GM18870 (cell line): ENCODE measurements at regions not wholly inside any gene's neighbourhood (a gene's known extent, or its start where the extent isn't known, plus 50 kb on each side); places are given as distances from the start of the nearest gene placed in this dataset.

Source experiments
- ATAC-seq: cut with Tn5 transposase; IDR thresholded peaks from one replicate; pipeline ENCODE4 v1.9.1; 2021; ENCODE audit warnings: moderate library complexity; ENCODE audit not compliant: unreplicated experiment

DNA sequence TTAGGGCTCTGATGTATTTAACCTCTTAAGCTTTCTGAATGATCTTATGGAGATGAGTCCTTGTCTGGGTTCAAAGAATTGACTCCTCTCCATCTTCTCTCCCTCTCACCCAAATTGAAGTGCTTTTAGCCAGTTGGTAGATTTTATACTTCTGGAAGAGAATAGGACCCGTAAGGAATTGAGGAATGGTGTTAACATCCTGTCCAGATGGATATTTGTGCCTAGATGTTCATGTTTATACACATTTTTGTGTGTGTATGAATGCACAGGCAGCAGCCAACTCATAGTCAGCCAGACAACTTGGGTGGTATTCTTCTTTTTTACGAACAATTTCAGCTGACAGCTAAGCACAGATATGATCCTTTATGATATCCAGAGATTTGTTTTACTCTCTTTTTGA lies 449.6 kb upstream of the RGS6 start:
- ATAC-seq: no peak

DNA sequence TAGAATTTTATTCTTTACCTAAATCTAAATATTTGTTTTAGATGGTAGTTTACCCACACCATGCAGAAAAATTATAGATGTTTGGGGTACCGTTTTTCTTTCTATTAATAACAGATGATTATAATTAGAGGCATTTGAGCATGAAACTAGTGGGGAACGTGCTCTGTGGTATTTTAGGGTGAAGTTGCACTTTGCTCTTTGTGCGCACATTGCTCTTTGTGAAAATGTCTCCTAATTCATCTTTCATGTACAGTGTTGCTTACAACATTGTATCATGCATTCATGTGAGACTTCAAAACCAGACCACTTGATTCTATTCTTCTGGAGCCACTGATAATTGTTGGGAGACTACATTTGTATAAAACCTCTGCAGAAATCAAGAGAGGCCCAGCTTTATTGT lies 449.1 kb upstream of the RGS6 start:
- no peak for ATAC-seq

DNA sequence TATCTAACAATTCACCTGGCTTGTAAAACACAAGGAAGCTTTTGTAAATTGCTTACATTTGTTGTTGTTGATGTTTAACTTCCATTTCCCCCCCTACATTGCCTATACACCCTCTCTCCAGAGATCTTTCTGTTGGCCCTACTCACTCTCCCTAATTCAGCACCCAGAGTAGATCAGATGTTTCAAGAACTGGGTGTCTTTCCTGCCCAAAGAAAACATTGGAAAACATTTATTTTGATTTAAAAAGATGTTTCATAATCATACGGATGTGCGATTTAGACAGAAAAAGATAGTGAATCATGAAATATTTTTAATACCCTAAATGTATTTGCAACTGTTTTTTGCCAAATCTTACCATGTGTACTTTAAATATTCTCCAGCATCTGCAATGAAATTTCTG lies 446.4 kb upstream of the RGS6 start:
- ATAC-seq: no peak

DNA sequence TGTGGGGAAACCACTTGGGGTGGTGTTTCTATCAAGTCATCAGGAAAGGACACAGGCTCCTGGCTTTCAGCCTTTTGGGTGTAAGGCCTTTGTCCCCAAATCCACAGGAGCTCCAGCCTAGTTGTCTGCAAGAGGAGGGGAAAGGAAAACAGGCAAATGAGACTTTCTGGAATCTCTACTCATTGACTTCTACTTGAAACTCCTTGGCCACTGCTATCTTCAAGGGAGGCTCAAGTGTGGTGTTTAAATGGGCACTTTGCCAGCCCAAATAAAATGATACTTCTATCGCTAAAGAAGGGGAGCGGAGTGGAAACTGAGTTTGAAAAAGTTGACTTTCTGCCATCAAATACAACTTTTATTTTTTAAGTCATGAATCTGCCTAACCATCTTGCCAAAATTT lies 445.9 kb upstream of the RGS6 start:
- no peak for ATAC-seq

DNA sequence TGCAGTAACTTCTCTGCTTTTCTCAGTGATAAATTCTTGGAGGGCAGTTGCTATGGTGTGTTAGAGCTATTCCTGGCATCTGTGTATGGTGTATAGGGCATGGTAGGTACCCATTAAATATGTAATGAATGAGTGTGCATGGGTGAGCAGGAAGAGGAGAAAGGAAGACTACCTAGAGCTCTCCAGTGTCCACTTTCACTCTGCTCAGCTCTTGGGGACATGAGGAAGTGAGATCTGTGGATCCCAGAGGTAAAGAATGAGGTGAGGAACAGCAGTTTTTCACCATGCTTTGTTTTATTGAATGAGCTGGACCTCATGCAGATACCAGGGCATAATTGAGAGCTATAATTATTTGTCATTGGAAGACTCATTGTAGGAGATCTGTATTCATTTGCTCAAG lies 444.8 kb upstream of the RGS6 start:
- no peak for ATAC-seq

DNA sequence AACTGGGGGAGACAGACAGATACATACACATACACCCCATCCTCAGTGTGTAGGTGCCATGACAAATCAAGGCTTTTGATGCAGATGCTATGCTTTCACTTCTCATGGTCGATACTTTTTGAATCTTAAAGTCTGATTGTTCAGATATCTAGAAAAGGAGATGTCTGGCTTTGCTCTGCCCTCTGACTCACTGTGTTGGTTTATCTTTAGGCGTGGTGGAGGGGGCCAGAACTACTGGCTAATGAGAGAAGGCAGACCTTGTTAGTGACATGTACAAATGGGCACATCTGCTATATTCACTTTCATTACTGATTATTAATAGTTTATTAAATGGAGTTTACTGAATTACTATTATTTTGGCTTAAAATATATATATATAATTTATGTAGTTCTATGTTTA lies 444.3 kb upstream of the RGS6 start:
- ATAC-seq: no peak

DNA sequence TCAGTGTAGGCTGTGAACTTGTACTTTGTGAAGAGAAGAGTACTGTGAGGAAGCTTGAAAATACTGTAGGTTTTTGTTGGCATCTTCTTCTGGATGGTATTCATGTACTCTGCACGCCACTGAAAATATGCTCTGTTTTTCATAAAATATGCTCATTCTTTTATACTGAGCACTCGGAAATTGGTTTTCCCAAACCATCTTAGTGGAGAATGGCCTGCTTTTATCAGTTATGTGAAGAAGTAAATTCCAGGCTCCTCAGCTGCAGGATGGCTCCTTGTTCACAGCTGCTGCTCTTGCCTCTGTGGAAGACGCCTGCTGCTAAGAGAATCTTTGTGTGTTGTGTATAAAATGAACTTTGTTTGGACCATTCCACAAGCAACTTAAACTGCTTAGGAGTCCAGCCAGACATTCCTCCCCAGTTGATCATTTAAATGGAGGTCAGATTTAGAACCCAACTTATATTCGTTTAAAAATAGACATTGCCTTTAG lies 443.5 kb upstream of the RGS6 start:
- no peak for ATAC-seq

DNA sequence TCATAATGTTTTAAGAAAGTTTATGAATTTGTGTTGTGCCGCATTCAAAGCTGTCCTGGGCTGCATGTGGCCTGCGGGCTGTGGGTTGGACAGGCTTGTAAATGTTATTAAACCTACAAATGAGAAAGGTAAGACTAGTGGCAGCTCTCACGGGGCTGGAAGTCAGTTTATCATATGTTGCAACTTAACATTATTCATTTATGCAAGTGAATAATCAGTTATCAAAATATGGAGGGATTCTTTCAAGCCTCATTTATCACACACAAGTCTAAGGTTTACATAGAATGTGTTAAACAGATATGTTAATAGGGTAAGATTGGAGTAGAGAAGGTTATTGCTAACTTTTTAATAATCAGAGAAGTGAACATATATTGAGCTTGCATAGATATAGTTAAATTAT lies 442.5 kb upstream of the RGS6 start:
- no peak for ATAC-seq

DNA sequence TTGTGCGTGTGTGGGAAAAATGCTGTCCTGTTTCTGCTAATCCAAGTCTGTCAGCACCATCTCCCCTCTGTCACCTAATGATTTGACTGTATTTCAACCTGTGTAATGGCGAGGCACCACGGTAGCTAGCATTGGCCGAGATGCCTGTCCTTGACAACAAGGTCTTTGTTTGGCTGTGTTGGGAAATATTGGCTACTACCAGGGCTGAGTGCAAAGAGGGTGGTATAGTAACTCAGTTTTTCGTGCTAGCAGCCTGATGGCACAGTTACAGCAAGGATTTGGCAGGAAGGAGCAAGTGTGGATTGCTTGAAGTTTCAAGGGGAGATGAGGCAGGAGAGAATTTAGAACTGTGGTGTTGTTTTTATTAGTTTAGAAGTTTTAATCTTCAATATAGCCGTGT lies 440.3 kb upstream of the RGS6 start:
- no peak for ATAC-seq

DNA sequence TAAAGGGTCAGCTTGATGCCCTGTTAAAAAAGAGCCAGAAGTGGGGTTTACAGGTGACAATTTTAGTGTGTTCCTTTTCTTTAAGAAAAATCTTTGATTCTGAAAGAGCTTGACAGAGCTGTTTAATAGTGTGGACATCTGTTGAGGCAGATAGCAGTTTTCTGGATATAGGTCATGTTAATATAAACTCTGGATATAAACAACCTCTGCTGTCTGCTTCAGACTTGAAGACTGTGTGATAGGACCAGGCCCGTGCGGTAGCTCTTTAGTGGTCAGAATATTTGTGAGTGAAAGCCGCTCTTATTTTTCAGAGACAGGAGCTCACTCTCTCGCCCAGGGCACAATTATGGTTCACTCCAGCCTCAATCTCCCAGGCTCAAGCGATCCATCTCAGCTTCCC lies 439.9 kb upstream of the RGS6 start:
- ATAC-seq: no peak

DNA sequence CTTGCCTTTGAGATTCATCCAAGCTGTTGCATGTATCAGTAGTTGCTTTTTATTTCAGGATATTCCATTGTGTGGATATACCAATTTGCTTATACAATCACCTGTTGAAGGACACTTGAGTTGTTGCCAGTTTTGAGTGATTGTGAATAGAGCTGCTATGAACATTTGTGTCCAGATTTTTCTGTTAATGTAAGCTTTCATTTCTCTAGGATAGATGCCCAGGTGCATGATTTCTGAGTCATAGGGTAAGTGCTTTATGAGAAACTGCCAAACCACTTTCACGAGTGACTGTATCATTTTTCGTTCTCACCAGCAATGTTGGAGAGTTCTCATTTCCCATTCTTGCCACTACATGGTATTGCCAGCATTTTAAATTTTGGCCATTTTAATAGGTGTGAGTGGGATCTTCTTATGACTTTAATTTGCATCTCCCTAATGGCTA lies 434.6 kb upstream of the RGS6 start:
- ATAC-seq: peak; percentile 77

DNA sequence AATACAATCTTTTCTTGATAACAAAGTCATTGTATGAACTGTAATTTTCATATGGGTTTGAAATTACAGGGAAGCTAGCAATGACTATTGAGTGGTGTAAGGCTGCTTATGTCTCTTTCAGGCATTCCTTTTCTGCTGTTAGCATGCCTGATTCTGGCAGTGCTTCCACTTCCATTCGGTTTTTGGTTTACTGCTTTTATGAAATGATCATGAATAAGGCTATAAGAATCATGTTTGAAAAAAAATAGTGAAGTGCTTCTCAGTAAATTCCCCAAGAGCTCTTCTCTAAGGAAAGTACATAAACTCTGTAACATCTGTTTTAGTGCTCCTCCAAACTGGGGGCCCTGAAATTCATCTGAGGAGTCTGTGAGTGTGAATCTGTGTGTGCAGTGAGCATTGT lies 434.0 kb upstream of the RGS6 start:
- no peak for ATAC-seq

DNA sequence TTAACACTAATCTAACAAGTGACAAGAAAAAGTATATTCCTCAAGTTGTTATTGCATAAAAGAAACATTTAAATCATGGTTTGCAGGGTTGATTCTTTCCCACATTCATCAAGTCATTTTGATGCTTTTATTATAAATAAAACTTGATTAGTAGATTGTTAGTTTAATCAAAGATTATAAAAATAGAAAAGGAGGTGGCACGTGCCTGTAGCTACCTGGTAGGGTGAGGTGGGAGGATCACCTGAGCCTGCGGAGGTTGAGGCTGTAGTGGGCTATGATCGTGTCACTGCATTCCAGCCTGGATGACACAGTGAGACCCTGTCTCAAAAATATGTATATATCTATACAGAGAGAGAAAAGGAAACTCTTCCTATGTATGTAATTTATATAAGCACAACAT lies 433.2 kb upstream of the RGS6 start:
- ATAC-seq: no peak

DNA sequence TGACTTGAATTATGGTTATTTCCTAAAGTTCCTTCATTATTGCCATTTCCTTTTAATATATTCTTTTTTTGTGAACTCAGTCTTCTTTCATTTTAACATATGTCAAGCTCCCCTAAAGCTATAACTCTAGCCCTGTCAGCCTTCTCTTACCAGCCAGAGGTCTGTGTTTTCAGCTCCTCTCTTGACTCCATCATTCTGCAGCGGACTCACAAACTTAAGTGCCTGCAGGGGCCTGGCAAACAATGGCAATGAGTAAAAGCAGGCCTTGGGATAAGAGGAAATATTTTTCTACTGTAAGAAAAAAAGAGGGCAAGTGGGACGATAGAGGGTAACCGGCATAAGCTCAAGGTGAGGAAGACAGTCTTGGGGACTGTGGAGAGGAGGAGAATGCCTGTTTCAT lies 424.5 kb upstream of the RGS6 start:
- ATAC-seq: no peak

DNA sequence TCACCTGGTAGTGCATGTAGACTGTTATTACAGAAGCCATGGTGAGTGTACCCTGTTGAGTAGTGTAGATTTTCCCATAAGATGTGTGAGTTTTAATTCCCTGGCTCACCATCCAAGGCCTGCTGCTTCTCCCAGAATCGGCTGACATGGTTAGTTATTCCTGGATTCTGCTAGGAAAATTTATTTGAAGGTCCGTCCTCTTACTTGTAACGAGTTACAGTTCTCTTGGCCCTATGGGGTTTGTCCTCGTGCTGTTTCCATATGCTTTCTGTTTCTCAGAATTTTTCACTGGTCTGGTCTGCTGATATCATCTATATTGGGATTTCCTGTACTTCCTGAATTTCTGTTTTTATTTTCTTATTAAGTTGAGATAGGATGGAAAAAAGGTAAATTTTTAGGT lies 423.3 kb upstream of the RGS6 start:
- no peak for ATAC-seq

DNA sequence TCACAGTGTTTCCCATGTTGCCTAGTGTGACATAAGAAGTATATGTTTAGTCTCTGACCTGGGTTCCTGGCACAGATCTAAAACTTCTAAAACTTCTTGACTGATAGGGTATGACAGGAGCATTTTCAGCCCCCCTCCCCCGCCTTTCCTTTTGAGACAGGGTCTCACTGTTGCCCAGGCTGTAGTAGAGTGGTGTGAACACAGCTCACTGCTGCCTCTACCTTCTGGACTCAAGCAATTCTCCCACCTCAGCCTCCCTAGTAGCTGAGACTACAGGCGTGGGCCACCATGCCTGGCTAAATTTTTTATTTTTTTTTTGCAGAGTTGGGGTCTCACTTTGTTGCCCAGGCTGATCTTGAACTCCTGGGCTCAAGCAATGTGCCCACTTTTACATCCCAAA lies 421.1 kb upstream of the RGS6 start:
- ATAC-seq: no peak

DNA sequence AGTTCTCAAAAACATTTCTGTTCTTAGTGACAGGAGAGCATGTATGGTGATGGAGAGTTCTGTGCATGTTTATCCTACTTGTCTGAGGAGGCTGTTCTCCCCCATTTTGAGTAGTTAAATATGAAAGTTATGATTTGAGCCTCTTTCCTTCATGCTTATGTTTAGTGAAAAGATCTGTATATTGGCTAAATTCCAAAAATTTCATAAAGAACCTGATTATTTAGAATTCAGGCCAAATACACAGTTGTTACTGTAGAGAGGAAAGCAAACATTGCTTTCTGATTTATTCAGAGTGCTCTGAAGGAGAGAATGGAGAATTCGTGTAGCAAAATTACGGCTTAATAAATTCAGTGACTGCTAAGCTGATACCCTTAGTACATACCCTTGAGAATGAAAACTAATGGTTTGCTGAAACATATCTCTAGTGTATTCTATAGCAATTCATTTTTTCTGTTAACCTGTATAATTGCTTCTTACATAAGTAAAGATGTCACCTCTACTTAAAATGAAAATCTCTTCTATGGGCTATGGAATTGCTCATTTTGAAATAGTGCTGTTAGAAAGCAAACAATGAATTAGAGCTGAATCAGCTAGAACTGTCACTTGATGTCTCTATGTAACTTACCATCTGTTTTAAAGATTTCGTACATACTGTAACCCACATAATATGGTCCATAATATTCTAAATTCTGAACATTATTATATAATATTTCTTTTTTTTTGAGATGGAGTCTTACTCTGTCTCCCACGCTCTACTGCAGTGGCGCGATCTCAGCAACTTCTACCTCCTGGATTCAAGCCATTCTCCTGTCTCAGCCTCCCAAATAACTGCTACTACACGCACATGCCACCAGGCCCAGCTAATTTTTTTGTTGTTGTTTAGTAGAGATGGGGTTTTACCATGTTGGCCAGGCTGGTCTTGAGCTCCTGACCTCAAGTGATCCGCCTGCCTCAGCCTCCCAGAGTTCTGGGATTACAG lies 417.0 kb upstream of the RGS6 start:
- no peak for ATAC-seq

DNA sequence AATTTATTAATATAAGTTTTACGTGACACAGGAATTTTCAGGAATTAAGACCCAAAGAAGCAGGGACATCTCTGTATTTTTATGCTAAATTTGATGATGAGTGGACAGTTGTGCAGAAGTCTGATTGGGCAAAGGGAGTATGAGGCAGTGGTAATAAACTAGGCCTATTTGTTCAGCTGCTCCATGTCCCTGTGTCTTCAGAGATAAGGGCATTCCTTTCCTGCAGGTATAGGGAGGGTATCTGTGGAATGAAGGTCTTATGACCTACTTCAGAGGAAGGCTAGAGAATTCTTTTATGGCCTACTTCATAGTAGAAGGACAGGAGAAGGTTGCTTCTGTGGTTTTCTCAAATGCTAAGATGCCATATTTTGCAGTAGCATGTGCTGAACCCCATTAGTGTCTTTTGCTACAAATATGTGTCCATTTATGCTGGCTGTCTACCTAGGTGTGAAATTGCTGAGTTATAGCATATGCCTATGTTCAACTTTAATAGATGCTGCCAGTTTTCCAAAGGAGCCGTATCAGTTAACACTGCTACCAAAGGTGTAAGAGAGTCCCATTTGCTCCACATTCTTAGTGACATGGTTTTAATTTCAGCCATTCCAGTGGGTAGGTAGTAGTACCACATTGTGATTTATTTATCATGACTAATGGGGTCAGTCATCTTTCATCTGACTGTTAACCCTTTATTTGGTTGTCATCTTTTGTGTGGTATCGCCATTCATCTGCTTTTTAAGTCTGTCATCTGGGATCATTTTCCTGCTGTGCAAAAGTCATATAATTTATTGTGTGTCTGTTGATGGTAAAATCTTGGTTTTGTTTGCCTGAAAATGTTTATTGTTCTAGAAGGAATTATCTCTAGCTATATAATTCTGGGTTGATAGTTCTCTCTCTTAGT lies 410.7 kb upstream of the RGS6 start:
- ATAC-seq: no peak

DNA sequence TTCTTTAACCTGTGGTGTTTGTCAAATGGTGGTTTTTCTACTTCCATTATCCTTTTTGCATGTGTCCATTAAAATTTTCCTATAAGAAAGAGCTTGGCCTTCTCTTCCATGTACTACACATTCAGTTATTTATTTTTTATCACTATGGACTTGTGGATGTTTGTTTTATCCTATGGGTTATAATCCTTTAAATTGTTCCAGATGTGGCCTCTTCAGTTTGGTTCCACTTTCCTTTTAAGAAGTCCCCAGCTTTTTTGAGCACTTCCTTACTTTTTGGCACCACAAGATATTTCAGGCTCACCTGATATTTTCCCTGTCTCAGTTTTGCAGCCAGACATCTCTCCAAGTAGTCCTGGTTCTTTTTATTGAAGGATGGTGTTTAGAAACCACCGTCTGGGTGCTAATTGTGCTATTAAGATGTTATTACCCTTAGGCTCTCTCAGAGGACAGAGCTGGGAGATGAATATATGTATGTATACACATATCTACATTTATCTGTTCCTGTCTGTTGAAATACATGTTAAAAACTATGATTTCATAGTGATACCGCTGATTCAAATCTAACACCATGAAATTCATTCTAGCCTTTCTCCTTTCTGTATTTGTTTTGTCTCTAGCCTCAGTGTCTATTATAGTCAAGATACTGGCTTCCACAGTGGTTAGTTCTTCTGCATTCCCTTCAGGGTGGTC lies 408.5 kb upstream of the RGS6 start:
- ATAC-seq: peak; percentile 83

DNA sequence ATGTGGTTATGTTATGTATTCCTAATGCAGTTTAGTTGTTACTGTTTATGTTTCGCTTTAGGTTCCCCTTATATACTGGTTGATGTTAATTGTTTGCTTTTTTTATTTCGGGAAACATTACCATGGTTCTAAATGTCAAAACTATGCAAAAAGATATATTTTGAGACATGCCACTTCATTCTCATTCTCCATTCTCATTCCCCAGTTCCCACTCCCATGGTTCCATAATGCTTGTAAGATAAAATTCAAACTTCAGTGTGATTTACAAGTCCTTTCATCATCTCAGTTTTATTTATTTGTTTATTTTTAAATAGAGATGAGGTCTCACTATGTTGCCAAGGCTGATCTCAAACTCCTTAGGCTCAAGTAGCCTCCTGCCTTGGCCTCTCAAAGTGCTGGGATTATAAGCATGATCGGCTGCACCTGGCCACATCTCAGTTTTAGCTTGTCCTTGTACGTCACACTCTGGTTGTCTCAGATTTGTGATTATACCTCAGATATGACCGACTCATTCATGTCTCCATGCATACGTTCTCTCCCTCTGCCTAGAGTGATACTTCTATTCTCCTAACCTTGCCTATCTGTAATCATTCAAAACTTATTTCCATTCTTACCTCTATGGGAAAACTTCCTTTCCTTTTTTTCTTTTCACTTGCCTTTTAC lies 407.8 kb upstream of the RGS6 start:
- ATAC-seq: no peak
